K562 (cell line): ENCODE measurements at regions not wholly inside any gene's neighbourhood (a gene's known extent, or its start where the extent isn't known, plus 50 kb on each side); places are given as distances from the start of the nearest gene placed in this dataset.

Experiments
- ATAC-seq: fragments of 200-7000 bp; cut with Tn5 transposase; 3 replicates; pipeline ENCODE4 v1.9.1; 2020; ENCODE audit warnings: moderate library complexity
- BruUV-seq: library from RNA; stranded (reverse); fragments of 400-500 nt; replicated peaks from 2 replicates; lab custom pipeline; 2021; lab: Mats Ljungman, UMichigan
- CTCF ChIA-PET: fragments of 300-600 bp; formaldehyde crosslinking; extraction: SDS; loops from one replicate; lab custom pipeline; 2021; ENCODE audit warnings: low intra/inter-chr PET ratio; lab: Yijun Ruan, JAX
- POLR2A ChIA-PET: fragments of 300-600, 350-650 bp; sonication (Branson Sonifier 250); formaldehyde crosslinking; extraction: SDS; loops from one replicate; lab custom pipeline; 2021; ENCODE audit warnings: antibody characterized with exemption, inconsistent platforms; lab: Yijun Ruan, JAX
- DNase-seq, 4 experiments: peaks; one replicate each; pipeline versions ENCODE4 v3.0.0 to v3.0.0-alpha.2; 2011 to 2018; ENCODE audit warnings: low spot score in 3 of 4, mixed read lengths in 3 of 4; ENCODE audit errors: extremely low read depth in 1 of 4
- FAIRE-seq: peaks from 2 replicates; lab custom pipeline; 2011; peaks lifted over from hg19 to GRCh38; lab: Jason Lieb, UNC
- H2AFZ ChIP-seq: 2 replicates; pipeline ENCODE4 v1.6.0; 2011; ENCODE audit warnings: low read depth, low read length, control low read depth, inconsistent platforms
- H3K27ac ChIP-seq: fragments of 200-600 bp; 3 replicates; pipeline ENCODE4 v1.8.0; 2011; ENCODE audit warnings: low read depth, mild to moderate bottlenecking, control low read depth, inconsistent platforms, low read length, moderate library complexity, mixed read lengths; ENCODE audit errors: extremely low read depth
- H3K27me3 ChIP-seq, 2 experiments: fragments of 300-600 bp in 1 of 2; 2 replicates in 1 of 2; 3 replicates in 1 of 2; pipeline versions ENCODE4 v1.6.0 to v1.8.0; 2011; ENCODE audit warnings: inconsistent platforms in 2 of 2, low read length in 2 of 2, mild to moderate bottlenecking in 1 of 2, mixed read lengths in 1 of 2, moderate library complexity in 1 of 2; ENCODE audit not compliant: control insufficient read depth in 2 of 2, insufficient read depth in 2 of 2
- H3K36me3 ChIP-seq: fragments of 300-600 bp; 3 replicates; pipeline ENCODE4 v1.8.0; 2011; ENCODE audit warnings: mild to moderate bottlenecking, low read length, inconsistent platforms; ENCODE audit not compliant: control insufficient read depth, insufficient read depth
- H3K4me1 ChIP-seq, 2 experiments: fragments of 200-600 bp in 1 of 2; replicated peaks in 1 of 2; 2 replicates in 1 of 2; 3 replicates in 1 of 2; pipeline versions ENCODE4 v1.5.1 to v1.8.0; 2011; ENCODE audit warnings: inconsistent platforms in 2 of 2, low read length in 2 of 2, mild to moderate bottlenecking in 1 of 2, mixed read lengths in 1 of 2, moderate library complexity in 1 of 2; ENCODE audit not compliant: control insufficient read depth in 2 of 2, insufficient read depth in 2 of 2
- H3K4me2 ChIP-seq: 2 replicates; pipeline ENCODE4 v1.6.1; 2011; ENCODE audit warnings: low read length, control low read depth, inconsistent platforms, mixed read lengths; ENCODE audit not compliant: insufficient read depth
- H3K4me3 ChIP-seq: fragments of 200-600 bp; sonication (generic), shearing (Covaris generic); 2 replicates; pipeline ENCODE4 v1.5.1; 2016; ENCODE audit warnings: control low read depth, inconsistent platforms
- H3K79me2 ChIP-seq: fragments of 200-600 bp; 3 replicates; pipeline ENCODE4 v1.8.0; 2011; ENCODE audit warnings: low read length, inconsistent platforms; ENCODE audit not compliant: control insufficient read depth, insufficient read depth
- H3K9ac ChIP-seq, 2 experiments: 2 replicates each; pipeline versions ENCODE4 v1.6.0 to v1.6.1; 2011; ENCODE audit warnings: low read depth in 2 of 2, low read length in 2 of 2, control low read depth in 1 of 2, inconsistent platforms in 1 of 2, mild to moderate bottlenecking in 1 of 2, mixed read lengths in 1 of 2; ENCODE audit not compliant: insufficient read depth in 1 of 2
- H3K9me1 ChIP-seq: one replicate; pipeline ENCODE4 v1.6.0; 2011; ENCODE audit warnings: inconsistent platforms, mild to moderate bottlenecking, low read length, moderate library complexity; ENCODE audit not compliant: control insufficient read depth, insufficient read depth
- H3K9me3 ChIP-seq: replicated peaks from 2 replicates; pipeline ENCODE4 v1.5.1; 2011; ENCODE audit warnings: low read depth, low read length, inconsistent platforms; ENCODE audit not compliant: control insufficient read depth, insufficient read depth
- H4K20me1 ChIP-seq: replicated peaks from 2 replicates; pipeline ENCODE4 v1.6.1; 2011; ENCODE audit warnings: low read length, inconsistent platforms, mixed read lengths; ENCODE audit not compliant: control insufficient read depth, insufficient read depth
- NR2C1 ChIP-seq, 2 experiments: fragments of 450-650 bp; IDR thresholded peaks; 2 replicates each; pipeline ENCODE4 v1.6.1; 2017; ENCODE audit warnings: mild to moderate bottlenecking in 2 of 2, antibody characterized with exemption in 1 of 2, inconsistent platforms in 1 of 2, missing compliant biosample characterization in 1 of 2, missing genetic modification characterization in 1 of 2
- SUPT5H ChIP-seq: fragments of 450-650 bp; IDR thresholded peaks from 2 replicates; pipeline ENCODE4 v1.6.1; 2016
- TAL1 ChIP-seq: fragments of 450-650 bp; IDR thresholded peaks from 2 replicates; pipeline ENCODE4 v1.6.1; 2016; ENCODE audit warnings: mild to moderate bottlenecking
- WGBS: fragments of 100-300 bp; shearing (Covaris generic); methylation state at CpG from one replicate; pipeline ENCODE4 v1.1.6; 2016; ENCODE audit warnings: low coverage, mixed read lengths; ENCODE audit not compliant: insufficient coverage; ENCODE audit errors: missing lambda C conversion rate; 5-methylcytosine and 5-hydroxymethylcytosine counted together
- in situ Hi-C: fragments of 300-500 bp; cut with MboI; formaldehyde crosslinking; loops from 4 replicates; pipeline ENCODE4 v1.15.0; 2018; ENCODE audit warnings: inconsistent platforms, mixed read lengths
- intact Hi-C: fragments of 100-400 bp; cut with micrococcal nuclease; formaldehyde crosslinking; loops from 2 replicates; pipeline ENCODE4 v1.14.2; 2022
- TF ChIP-seq, protein P1 (sequence below), 2 experiments: IDR thresholded peaks; 2 replicates each; pipeline ENCODE4 v1.6.1; 2011; ENCODE audit warnings: borderline replicate concordance in 1 of 2, control low read depth in 1 of 2, low read depth in 1 of 2, low read length in 1 of 2, mild to moderate bottlenecking in 1 of 2, mixed read lengths in 1 of 2, moderate library complexity in 1 of 2; ENCODE audit not compliant: insufficient read depth in 1 of 2, insufficient read length in 1 of 2, poor library complexity in 1 of 2, severe bottlenecking in 1 of 2; ENCODE audit errors: extremely low read depth in 1 of 2
- TF ChIP-seq, protein P2 (sequence below): fragments of 250-450 bp; sonication (Bioruptor Pico); IDR thresholded peaks from 2 replicates; pipeline ENCODE4 v1.8.0; 2021; ENCODE audit warnings: mild to moderate bottlenecking, moderate library complexity

DNA sequence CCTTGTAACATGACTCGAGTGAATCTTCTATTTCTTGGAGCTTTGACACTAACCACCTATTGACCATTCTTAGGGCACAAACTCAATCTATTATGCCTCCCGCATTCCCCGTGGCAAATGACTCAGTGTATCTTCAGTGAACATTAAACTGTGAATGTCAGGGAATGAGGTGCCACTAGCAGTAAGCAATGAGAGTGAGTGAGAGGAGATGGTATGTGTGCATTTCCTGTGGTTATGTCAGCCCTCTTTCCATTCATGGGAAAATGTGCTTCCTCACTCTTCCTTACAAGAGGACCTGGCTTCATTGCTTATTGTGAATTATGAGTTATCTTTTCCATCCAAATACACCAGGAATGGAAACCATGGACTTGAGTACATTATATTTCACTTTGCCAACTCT, 229.2 kb downstream of the EMP1 start:
- ChIA-PET POLR2A (no interaction called here), CTCF (no interaction called here)
- ATAC-seq (no peak), DNase-seq (no peak)
- H3K4me1 ChIP-seq: no peaks in the 10 kb centered on the region
- H3K27ac ChIP-seq: no peak overlapping the region
- no peaks in the 10 kb centered on the region for H3K27me3 ChIP-seq
- no TSS peak for BruUV-seq
- H3K79me2 ChIP-seq: no peaks in the 10 kb centered on the region
- H3K4me2 ChIP-seq: no peak overlapping the region
- H3K36me3 ChIP-seq: no peaks in the 10 kb centered on the region
- no peaks in the 10 kb centered on the region for H3K9me3 ChIP-seq
- no peak overlapping the region for H3K9ac ChIP-seq
- no peak overlapping the region for H2AFZ ChIP-seq
- intact Hi-C loops: no loop called here
- in situ Hi-C loops: no loop called here
- H3K4me3 ChIP-seq: no peak overlapping the region
- no peaks in the 10 kb centered on the region for H4K20me1 ChIP-seq
- TF ChIP-seq TAL1 (no peak), NR2C1 (IDR thresholded peaks at IDR 0.05) (no peak), NR2C1 (tag; IDR thresholded peaks at IDR 0.05) (no peak), SUPT5H (no peak)
- TF ChIP-seq, protein P1, sequence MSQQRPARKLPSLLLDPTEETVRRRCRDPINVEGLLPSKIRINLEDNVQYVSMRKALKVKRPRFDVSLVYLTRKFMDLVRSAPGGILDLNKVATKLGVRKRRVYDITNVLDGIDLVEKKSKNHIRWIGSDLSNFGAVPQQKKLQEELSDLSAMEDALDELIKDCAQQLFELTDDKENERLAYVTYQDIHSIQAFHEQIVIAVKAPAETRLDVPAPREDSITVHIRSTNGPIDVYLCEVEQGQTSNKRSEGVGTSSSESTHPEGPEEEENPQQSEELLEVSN (IDR thresholded peaks at IDR 0.05; ENCODE audit: borderline replicate concordance in 1 of 2, extremely low read depth in 1 of 2, insufficient read depth in 1 of 2, insufficient read length in 1 of 2, low read depth in 1 of 2, low read length in 1 of 2, poor library complexity in 1 of 2, severe bottlenecking in 1 of 2): no peak
- TF ChIP-seq, protein P2, sequence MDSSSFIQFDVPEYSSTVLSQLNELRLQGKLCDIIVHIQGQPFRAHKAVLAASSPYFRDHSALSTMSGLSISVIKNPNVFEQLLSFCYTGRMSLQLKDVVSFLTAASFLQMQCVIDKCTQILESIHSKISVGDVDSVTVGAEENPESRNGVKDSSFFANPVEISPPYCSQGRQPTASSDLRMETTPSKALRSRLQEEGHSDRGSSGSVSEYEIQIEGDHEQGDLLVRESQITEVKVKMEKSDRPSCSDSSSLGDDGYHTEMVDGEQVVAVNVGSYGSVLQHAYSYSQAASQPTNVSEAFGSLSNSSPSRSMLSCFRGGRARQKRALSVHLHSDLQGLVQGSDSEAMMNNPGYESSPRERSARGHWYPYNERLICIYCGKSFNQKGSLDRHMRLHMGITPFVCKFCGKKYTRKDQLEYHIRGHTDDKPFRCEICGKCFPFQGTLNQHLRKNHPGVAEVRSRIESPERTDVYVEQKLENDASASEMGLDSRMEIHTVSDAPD (CRISPR knock-in tag): no peak
- TF ChIP-seq, all 486 proteins: peak for 0
- no peak for FAIRE-seq
- WGBS: 2% methylated on average over 3 of the region's 3 CpGs
- H3K9me1 ChIP-seq: no peaks in the 10 kb centered on the region
